ENCODE measurements at regions not wholly inside any gene's neighbourhood (a gene's known extent, or its start where the extent isn't known, plus 50 kb on each side); places are given as distances from the start of the nearest gene placed in this dataset.

DNA sequence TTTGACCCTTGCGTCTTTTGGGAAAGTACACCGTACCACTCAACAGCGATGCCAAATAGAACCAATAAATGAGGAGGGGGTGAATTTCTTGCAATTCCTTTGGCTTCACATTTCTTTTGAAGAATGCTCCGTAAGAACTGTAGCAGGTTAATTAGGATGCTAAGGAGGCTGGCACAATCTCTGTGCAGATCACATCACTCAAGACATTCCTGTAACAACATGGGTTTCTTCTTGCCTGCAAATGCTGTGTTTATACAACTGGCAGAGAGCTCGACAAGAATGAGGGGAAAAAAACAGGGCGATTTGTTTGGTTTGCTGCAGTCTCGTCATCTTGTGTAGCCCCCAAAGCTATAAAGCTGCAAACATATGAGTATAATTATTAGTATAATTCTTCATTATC lies 424.8 kb upstream of the DCC start:
- TF ChIP-seq, protein P1, sequence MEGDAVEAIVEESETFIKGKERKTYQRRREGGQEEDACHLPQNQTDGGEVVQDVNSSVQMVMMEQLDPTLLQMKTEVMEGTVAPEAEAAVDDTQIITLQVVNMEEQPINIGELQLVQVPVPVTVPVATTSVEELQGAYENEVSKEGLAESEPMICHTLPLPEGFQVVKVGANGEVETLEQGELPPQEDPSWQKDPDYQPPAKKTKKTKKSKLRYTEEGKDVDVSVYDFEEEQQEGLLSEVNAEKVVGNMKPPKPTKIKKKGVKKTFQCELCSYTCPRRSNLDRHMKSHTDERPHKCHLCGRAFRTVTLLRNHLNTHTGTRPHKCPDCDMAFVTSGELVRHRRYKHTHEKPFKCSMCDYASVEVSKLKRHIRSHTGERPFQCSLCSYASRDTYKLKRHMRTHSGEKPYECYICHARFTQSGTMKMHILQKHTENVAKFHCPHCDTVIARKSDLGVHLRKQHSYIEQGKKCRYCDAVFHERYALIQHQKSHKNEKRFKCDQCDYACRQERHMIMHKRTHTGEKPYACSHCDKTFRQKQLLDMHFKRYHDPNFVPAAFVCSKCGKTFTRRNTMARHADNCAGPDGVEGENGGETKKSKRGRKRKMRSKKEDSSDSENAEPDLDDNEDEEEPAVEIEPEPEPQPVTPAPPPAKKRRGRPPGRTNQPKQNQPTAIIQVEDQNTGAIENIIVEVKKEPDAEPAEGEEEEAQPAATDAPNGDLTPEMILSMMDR (IDR thresholded peaks at IDR 0.05), result no peak
- TF ChIP-seq POLR2A (IDR thresholded peaks at IDR 0.05) (no peak), POLR2AphosphoS5 (IDR thresholded peaks at IDR 0.05; ENCODE audit: insufficient read depth in 1 of 2, low read depth in 1 of 2) (no peak)

Data from vagina (tissue), 2 donors.